ENCODE measurements at regions not wholly inside any gene's neighbourhood (a gene's known extent, or its start where the extent isn't known, plus 50 kb on each side); places are given as distances from the start of the nearest gene placed in this dataset.

DNA sequence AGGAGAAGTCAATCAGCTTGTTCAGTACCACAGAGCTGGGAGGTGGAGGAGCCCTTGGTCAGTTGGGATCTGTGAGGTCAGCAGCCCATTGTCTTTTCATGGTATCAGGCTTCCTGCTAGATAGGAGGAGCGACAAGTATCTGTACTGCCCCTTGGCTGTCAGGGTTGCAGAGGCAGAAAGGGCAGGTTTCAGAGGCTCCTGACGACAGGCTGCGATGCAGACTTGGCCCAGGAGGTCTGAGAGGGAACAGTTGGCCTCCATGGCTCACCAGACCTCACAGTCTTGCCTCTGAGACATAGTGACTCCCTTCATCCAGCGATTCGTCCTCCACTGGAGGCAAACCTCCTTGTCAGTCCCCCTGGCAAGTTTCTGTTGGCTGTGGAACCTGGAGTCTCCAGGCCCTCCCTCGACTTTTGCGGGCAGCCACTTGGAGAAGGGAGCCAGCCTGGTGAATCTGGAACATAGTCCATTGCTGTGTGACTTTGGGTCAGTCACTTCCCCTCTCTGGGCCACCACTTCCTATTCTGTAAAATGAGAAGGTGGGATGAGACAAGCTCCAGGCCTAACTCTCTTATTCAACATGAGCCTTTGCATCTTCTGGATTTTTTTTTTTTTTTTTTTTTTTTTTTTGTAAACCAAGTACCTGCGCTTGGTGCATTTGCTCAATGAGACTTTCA is 177.9 kb upstream of the TLE3 start:
- TF ChIP-seq, protein P1, sequence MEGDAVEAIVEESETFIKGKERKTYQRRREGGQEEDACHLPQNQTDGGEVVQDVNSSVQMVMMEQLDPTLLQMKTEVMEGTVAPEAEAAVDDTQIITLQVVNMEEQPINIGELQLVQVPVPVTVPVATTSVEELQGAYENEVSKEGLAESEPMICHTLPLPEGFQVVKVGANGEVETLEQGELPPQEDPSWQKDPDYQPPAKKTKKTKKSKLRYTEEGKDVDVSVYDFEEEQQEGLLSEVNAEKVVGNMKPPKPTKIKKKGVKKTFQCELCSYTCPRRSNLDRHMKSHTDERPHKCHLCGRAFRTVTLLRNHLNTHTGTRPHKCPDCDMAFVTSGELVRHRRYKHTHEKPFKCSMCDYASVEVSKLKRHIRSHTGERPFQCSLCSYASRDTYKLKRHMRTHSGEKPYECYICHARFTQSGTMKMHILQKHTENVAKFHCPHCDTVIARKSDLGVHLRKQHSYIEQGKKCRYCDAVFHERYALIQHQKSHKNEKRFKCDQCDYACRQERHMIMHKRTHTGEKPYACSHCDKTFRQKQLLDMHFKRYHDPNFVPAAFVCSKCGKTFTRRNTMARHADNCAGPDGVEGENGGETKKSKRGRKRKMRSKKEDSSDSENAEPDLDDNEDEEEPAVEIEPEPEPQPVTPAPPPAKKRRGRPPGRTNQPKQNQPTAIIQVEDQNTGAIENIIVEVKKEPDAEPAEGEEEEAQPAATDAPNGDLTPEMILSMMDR (IDR thresholded peaks at IDR 0.05; ENCODE audit: poor library complexity, severe bottlenecking): no peak
- TF ChIP-seq RAD21 (conservative IDR thresholded peaks at IDR 0.05) (no peak), EP300 (conservative IDR thresholded peaks at IDR 0.05; ENCODE audit: poor library complexity, severe bottlenecking) (no peak), MXI1 (conservative IDR thresholded peaks at IDR 0.05; ENCODE audit: poor library complexity, severe bottlenecking) (no peak), POLR2AphosphoS5 (IDR thresholded peaks at IDR 0.05) (no peak)
- TF ChIP-seq, protein P2, sequence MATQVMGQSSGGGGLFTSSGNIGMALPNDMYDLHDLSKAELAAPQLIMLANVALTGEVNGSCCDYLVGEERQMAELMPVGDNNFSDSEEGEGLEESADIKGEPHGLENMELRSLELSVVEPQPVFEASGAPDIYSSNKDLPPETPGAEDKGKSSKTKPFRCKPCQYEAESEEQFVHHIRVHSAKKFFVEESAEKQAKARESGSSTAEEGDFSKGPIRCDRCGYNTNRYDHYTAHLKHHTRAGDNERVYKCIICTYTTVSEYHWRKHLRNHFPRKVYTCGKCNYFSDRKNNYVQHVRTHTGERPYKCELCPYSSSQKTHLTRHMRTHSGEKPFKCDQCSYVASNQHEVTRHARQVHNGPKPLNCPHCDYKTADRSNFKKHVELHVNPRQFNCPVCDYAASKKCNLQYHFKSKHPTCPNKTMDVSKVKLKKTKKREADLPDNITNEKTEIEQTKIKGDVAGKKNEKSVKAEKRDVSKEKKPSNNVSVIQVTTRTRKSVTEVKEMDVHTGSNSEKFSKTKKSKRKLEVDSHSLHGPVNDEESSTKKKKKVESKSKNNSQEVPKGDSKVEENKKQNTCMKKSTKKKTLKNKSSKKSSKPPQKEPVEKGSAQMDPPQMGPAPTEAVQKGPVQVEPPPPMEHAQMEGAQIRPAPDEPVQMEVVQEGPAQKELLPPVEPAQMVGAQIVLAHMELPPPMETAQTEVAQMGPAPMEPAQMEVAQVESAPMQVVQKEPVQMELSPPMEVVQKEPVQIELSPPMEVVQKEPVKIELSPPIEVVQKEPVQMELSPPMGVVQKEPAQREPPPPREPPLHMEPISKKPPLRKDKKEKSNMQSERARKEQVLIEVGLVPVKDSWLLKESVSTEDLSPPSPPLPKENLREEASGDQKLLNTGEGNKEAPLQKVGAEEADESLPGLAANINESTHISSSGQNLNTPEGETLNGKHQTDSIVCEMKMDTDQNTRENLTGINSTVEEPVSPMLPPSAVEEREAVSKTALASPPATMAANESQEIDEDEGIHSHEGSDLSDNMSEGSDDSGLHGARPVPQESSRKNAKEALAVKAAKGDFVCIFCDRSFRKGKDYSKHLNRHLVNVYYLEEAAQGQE (IDR thresholded peaks at IDR 0.05; ENCODE audit: borderline replicate concordance): no peak

Measured in neural cell (in vitro differentiated cells).